ENCODE measurements at regions not wholly inside any gene's neighbourhood (a gene's known extent, or its start where the extent isn't known, plus 50 kb on each side); places are given as distances from the start of the nearest gene placed in this dataset.
"Not testable (repeated sequence)": the region's sequence is repeated elsewhere in the genome, so short reads cannot be mapped to it uniquely, and the experiment has no call there.

GRCh38 chr13:30078059-30078458, 227.6 kb upstream of the UBL3 start:
- Mint-ChIP-seq H3K27me3 (ENCODE audit: low read depth) (peaks cover 2% of the 10 kb centered on the region), H3K9me3 (no peaks in the 10 kb centered on the region), H3K4me3 (no peak overlapping the region), H3K36me3 (ENCODE audit: insufficient read depth) (no peaks in the 10 kb centered on the region), H3K4me1 (ENCODE audit: low read depth) (no peaks in the 10 kb centered on the region)
- DNase-seq: no peak
- no peak for ATAC-seq

DNA sequence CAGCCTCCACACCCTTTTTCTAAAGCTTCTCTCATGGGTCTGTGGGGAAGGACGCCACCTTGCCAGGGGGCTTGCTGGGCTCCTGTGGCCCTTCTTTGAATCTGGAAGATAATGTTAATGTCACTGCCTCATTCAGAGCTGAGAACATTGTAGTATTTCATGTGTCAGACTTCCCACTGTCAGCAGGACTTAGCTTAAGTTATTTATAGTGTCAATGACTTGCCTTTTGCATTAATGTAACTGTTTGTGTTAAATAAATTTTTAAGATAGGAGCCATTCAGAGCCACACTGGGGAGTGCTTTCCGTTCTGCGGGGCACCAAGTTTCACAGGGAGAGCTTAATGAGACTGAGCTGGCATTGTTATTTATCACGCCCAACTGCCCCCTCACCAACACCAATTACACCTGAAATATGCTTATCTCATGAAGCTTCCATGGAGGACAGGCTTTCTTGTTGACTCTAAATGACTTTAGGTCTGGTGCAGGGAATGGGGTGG, 226.9 kb upstream of the UBL3 start:
- no peak overlapping the region for H3K4me3 Mint-ChIP-seq
- DNase-seq (no peak), ATAC-seq (no peak)

GRCh38 chr13:30074955-30075614, 224.7 kb upstream of the UBL3 start:
- Mint-ChIP-seq H3K27me3 (ENCODE audit: low read depth) (no peaks in the 10 kb centered on the region), H3K4me1 (ENCODE audit: low read depth) (no peaks in the 10 kb centered on the region), H3K9me3 (no peaks in the 10 kb centered on the region), H3K4me3 (no peak overlapping the region), H3K36me3 (ENCODE audit: insufficient read depth) (no peaks in the 10 kb centered on the region)
- no peak for ATAC-seq
- DNase-seq: no peak

More for the DNA sequence above, 226.9 kb upstream of the UBL3 start:
- H3K9me3 Mint-ChIP-seq: no peaks in the 10 kb centered on the region
- no peaks in the 10 kb centered on the region for H3K4me1 Mint-ChIP-seq (ENCODE audit: low read depth)
- H3K27me3 Mint-ChIP-seq (ENCODE audit: low read depth): no peaks in the 10 kb centered on the region
- no peaks in the 10 kb centered on the region for H3K36me3 Mint-ChIP-seq (ENCODE audit: insufficient read depth)

DNA sequence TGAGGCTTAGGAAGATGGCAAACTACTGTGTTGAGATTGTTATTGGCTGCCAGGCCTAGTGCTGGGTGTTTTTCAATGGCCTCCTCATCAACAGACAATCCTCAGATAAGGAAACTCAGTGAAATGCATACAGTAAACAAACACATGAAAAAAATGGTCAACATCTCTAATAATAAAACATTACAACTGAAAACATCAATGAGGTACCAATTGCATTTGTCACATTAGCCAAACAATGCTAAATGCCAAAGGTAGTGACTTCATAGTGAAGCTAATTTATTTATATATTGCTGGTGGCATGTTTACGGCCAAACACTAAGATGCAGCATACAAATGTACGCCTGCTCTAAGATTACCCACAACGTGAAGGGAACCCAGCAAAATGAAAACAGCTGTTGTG, 224.0 kb upstream of the UBL3 start:
- ATAC-seq (no peak), DNase-seq (no peak)
- H3K4me1 Mint-ChIP-seq (ENCODE audit: low read depth): no peaks in the 10 kb centered on the region
- H3K27me3 Mint-ChIP-seq (ENCODE audit: low read depth): no peaks in the 10 kb centered on the region
- H3K9me3 Mint-ChIP-seq: no peaks in the 10 kb centered on the region
- no peaks in the 10 kb centered on the region for H3K36me3 Mint-ChIP-seq (ENCODE audit: insufficient read depth)
- no peak overlapping the region for H3K4me3 Mint-ChIP-seq

DNA sequence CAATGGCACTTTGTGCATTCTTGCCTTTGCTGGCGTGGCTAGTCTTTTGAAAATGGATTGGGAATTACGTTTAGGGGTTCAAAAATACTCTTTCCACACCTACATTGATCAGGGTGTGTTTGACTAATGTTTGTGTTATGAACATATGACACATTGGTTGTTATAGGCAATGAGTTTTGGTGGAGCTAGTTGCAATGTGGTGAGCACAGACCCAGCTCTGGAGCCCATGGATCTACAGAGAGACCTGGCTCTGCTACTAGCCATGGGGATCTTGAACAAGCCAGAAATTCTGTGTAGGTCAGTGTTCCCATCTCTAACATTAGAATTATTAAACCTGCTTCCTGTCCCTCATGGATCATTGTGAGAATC, 222.4 kb upstream of the UBL3 start:
- no peak for DNase-seq
- no peaks in the 10 kb centered on the region for H3K9me3 Mint-ChIP-seq

DNA sequence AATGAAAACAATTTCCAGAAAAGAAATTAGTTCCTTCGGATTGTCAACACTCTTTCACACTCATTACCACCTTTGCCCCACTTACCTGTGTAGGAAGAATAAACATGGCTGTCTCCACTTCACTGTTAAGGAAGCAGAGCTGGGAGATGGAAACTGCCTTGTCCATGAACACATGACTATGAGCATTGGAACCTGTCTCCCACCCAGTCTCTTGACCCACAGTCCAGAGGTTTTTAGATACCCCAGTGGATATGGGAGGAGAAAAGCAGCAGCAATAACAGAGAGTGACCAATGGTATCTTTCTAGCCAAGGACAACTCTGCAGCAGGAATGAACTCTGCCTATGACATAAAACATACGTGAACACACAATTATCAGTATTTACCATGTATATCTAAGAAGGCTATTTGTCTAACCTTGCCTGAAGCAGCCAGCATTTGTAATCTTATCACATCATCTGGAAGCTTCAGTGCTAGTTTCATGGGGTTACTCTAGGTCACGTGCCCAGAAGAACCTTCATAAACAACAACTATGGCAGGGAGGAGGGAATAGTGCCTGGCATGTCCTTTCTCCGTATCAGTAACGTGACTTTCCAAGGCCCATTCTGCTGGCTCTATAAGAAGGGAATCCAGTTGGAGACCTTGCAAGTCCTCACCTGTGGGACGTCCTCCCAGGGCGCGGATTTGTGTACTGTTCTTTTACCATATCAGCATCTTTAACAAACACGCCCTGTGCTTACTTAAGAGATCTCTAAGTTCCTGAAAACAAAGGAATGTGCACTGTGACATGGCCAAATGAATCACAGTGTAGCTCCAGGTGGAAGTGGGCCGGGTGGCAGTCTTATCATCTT, 221.8 kb upstream of the UBL3 start:
- no peaks in the 10 kb centered on the region for H3K9me3 Mint-ChIP-seq
- DNase-seq: no peak
- H3K36me3 Mint-ChIP-seq (ENCODE audit: insufficient read depth): no peaks in the 10 kb centered on the region
- H3K27me3 Mint-ChIP-seq (ENCODE audit: low read depth): no peaks in the 10 kb centered on the region
- no peaks in the 10 kb centered on the region for H3K4me1 Mint-ChIP-seq (ENCODE audit: low read depth)
- no peak for ATAC-seq
- no peak overlapping the region for H3K4me3 Mint-ChIP-seq

More for the DNA sequence above, 222.4 kb upstream of the UBL3 start:
- Mint-ChIP-seq H3K4me3 (no peak overlapping the region), H3K27me3 (ENCODE audit: low read depth) (no peaks in the 10 kb centered on the region), H3K4me1 (ENCODE audit: low read depth) (no peaks in the 10 kb centered on the region), H3K36me3 (ENCODE audit: insufficient read depth) (no peaks in the 10 kb centered on the region)
- ATAC-seq: no peak

GRCh38 chr13:30065181-30065580, 214.8 kb upstream of the UBL3 start:
- H3K4me3 Mint-ChIP-seq: no peak overlapping the region
- H3K4me1 Mint-ChIP-seq (ENCODE audit: low read depth): no peaks in the 10 kb centered on the region
- no peak for ATAC-seq
- H3K36me3 Mint-ChIP-seq (ENCODE audit: insufficient read depth): no peaks in the 10 kb centered on the region
- no peaks in the 10 kb centered on the region for H3K9me3 Mint-ChIP-seq
- peaks cover 11% of the 10 kb centered on the region for H3K27me3 Mint-ChIP-seq (ENCODE audit: low read depth)
- DNase-seq: no peak

GRCh38 chr13:30063892-30064291, 213.5 kb upstream of the UBL3 start:
- no peak for DNase-seq
- Mint-ChIP-seq H3K36me3 (ENCODE audit: insufficient read depth) (no peaks in the 10 kb centered on the region), H3K4me1 (ENCODE audit: low read depth) (no peaks in the 10 kb centered on the region), H3K9me3 (peaks cover 5% of the 10 kb centered on the region), H3K4me3 (no peak overlapping the region), H3K27me3 (ENCODE audit: low read depth) (peaks cover 11% of the 10 kb centered on the region)
- ATAC-seq: no peak

DNA sequence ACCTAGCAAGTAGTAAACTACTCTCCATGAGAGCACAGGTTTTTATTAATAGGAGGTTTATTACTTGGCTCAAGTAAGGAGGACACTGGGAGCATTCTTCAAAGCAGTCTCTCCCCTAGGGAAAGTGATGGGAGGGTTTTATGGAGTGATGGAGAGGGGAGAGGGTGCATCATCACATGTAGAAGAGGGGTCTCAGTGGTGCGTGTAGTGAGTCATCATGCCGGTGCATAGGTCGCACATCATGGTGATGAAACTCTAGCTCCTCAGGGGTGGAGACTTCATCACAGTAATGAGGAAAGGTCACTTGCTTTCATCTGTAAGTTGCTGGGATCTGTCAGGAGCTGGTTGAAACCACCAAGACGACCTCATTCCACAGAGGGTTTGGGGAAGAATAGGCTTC, 210.8 kb upstream of the UBL3 start:
- ATAC-seq: no peak
- peaks cover 8% of the 10 kb centered on the region for H3K9me3 Mint-ChIP-seq
- no peaks in the 10 kb centered on the region for H3K4me1 Mint-ChIP-seq (ENCODE audit: low read depth)
- H3K4me3 Mint-ChIP-seq: no peak overlapping the region
- no peaks in the 10 kb centered on the region for H3K36me3 Mint-ChIP-seq (ENCODE audit: insufficient read depth)
- peaks cover 13% of the 10 kb centered on the region for H3K27me3 Mint-ChIP-seq (ENCODE audit: low read depth)
- no peak for DNase-seq

DNA sequence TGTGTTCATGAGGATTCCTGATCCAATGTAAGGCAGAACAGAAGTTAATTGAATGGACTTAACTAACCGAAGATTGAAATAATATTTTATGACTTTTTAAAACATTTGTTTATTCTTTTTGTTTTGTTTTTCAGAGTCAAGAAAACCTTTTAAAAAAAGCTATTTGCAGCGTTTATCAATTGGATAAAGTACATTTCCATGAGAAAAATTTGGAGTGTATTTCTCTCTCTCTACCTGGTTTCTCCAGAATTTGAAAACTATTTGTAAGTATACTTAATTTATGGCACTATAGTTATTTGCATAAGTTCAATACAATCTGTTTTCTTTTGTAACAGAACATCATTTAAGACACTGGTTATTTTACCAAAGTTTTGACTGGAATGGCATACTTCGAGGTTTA, 208.0 kb upstream of the UBL3 start:
- peaks cover 8% of the 10 kb centered on the region for H3K9me3 Mint-ChIP-seq
- H3K36me3 Mint-ChIP-seq (ENCODE audit: insufficient read depth): no peaks in the 10 kb centered on the region
- ATAC-seq: no peak
- no peaks in the 10 kb centered on the region for H3K4me1 Mint-ChIP-seq (ENCODE audit: low read depth)
- H3K27me3 Mint-ChIP-seq (ENCODE audit: low read depth): peaks cover 18% of the 10 kb centered on the region
- no peak for DNase-seq
- H3K4me3 Mint-ChIP-seq: no peak overlapping the region

DNA sequence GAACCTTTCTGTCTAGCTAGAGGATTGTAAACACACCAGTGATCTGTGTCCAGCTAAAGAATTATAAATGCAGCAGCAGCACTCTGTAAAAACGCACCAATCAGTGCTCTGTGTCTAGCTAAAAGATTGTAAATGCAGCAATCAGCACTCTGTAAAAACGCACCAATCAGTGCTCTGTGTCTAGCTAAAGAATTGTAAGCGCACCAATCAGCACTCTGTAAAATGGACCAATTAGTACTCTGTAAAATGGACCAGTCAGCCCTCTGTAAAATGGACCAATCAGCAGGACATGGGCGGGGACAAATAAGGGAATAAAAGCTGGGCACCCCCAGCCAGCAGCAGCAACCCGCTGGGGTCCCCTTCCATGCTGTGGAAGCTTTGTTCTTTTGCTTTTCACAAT, 204.1 kb upstream of the UBL3 start:
- not testable (repeated sequence) for DNase-seq; H3K27me3 Mint-ChIP-seq (ENCODE audit: low read depth); H3K9me3 Mint-ChIP-seq; H3K4me3 Mint-ChIP-seq; H3K4me1 Mint-ChIP-seq (ENCODE audit: low read depth); ATAC-seq; H3K36me3 Mint-ChIP-seq (ENCODE audit: insufficient read depth)

DNA sequence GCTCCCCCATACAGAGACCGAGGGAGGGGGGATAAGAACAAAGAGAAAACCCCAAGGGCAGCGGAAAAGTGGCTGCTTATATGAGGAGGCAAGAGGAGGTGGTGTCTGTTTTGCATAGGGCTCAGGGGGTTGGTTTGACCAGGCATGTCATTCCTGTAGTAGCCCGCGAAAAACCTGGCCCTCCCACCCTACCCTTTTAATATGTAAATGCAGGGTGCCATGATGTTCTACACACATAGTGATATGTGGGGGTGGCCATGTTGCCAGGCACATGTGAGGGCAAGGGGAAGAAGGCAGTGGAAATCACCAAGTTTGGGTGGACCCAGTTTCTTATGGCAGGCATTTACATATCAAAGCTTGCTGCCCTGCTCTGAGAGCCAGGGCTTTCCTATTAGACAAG, 203.5 kb upstream of the UBL3 start:
- Mint-ChIP-seq H3K4me3 (no peak overlapping the region), H3K4me1 (ENCODE audit: low read depth) (peaks cover 8% of the 10 kb centered on the region), H3K27me3 (ENCODE audit: low read depth) (peaks cover 9% of the 10 kb centered on the region), H3K36me3 (ENCODE audit: insufficient read depth) (no peaks in the 10 kb centered on the region), H3K9me3 (peaks cover 3% of the 10 kb centered on the region)
- ATAC-seq (no peak), DNase-seq (no peak)

- H3K27me3 Mint-ChIP-seq (ENCODE audit: low read depth): peaks cover 9% of the 10 kb centered on the region
- no peak overlapping the region for H3K4me3 Mint-ChIP-seq
- DNase-seq: no peak
- no peaks in the 10 kb centered on the region for H3K36me3 Mint-ChIP-seq (ENCODE audit: insufficient read depth)
- no peak for ATAC-seq
- H3K9me3 Mint-ChIP-seq: no peaks in the 10 kb centered on the region
- peaks cover 16% of the 10 kb centered on the region for H3K4me1 Mint-ChIP-seq (ENCODE audit: low read depth)
Observed at GRCh38 chr13:30052120-30052519, 201.7 kb upstream of the UBL3 start.

DNA sequence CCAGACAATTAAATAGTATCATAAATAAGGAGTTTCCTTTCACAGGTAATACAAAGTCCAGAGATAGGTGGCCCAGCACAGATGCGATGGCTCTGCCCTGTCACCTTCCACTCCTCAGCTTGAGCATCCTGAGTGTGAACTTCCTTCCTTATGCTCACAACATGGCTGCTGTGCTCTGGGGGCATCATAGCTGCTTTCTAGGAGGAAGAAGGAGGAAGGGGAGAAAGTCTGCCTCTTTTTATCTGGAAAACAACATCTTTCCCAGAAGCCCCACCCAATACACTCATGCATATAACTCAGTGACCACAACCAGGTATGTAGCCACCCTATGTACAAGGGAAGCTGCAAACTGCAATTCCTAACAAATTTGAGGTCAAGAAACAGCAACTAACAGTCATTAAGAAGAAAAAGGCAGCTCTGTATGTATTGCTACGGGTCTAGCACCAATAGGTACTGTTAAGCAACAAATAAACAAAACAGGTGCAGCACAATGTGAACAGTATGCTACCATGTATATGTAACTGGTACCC, 201.2 kb upstream of the UBL3 start:
- Mint-ChIP-seq H3K4me3 (no peak overlapping the region), H3K9me3 (no peaks in the 10 kb centered on the region), H3K4me1 (ENCODE audit: low read depth) (peaks cover 18% of the 10 kb centered on the region), H3K36me3 (ENCODE audit: insufficient read depth) (no peaks in the 10 kb centered on the region), H3K27me3 (ENCODE audit: low read depth) (peaks cover 9% of the 10 kb centered on the region)
- no peak for DNase-seq
- ATAC-seq: no peak

DNA sequence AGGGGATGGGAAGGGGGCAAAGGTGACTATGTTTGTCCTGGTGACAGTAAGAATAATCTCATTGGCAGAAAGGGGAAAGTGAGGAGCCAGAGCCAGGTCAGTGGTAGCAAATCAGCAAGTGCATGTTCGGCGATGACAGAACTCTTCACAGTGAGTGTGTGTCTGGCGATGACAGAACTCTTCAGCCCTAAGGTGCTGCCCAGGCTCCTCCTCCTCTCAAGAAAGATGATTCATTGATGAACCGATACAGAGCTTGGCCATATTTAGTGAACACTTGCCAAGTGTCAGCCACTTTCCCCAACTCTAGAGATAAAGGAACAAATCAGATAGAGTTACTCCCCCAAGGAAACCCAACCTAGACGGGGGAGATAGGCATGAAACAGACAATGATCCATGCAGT, 199.3 kb upstream of the UBL3 start:
- Mint-ChIP-seq H3K9me3 (no peaks in the 10 kb centered on the region), H3K4me3 (no peak overlapping the region), H3K27me3 (ENCODE audit: low read depth) (peaks cover 7% of the 10 kb centered on the region), H3K4me1 (ENCODE audit: low read depth) (peaks cover 18% of the 10 kb centered on the region), H3K36me3 (ENCODE audit: insufficient read depth) (no peaks in the 10 kb centered on the region)
- ATAC-seq (peak; percentile 58 to 69), DNase-seq (no peak)

Measured in activated T-cell treated with anti-CD3 and anti-CD28 coated beads, Interleukin-2, amount 50 U/mL, for 4 hours (primary cell).